GM23248 (cell line): ENCODE measurements at regions not wholly inside any gene's neighbourhood (a gene's known extent, or its start where the extent isn't known, plus 50 kb on each side); places are given as distances from the start of the nearest gene placed in this dataset.

Experiments
- EZH2 ChIP-seq: fragments of 200-600 bp; sonication (generic); IDR thresholded peaks from 2 replicates; pipeline ENCODE4 v1.6.1; 2018; ENCODE audit warnings: antibody characterized with exemption, mild to moderate bottlenecking; ENCODE audit not compliant: insufficient read depth, poor library complexity, severe bottlenecking
- EZH2phosphoT487 ChIP-seq: fragments of 200-600 bp; sonication (generic); IDR thresholded peaks from 2 replicates; pipeline ENCODE4 v1.6.1; 2018; ENCODE audit warnings: antibody characterized with exemption, moderate library complexity, mild to moderate bottlenecking, low read depth; ENCODE audit not compliant: insufficient read depth

GRCh38 chr3:188091746-188092145 is 62.2 kb upstream of the LPP start:
- no peak for TF ChIP-seq EZH2
- TF ChIP-seq EZH2phosphoT487 = no peak
